Panc1 (cell line): ENCODE measurements at regions not wholly inside any gene's neighbourhood (a gene's known extent, or its start where the extent isn't known, plus 50 kb on each side); places are given as distances from the start of the nearest gene placed in this dataset.

Experiments used
- ATAC-seq: fragments of 200-7000 bp; cut with Tn5 transposase; 2 replicates; pipeline ENCODE4 v1.9.1; 2020; ENCODE audit warnings: mild to moderate bottlenecking, moderate library complexity
- BruUV-seq: library from RNA; stranded (reverse); fragments of 400-500 nt; replicated peaks from 2 replicates; lab custom pipeline; 2021; lab: Mats Ljungman, UMichigan
- CTCF ChIA-PET: fragments of 300-600 bp; sonication (Branson Sonifier 250); formaldehyde crosslinking; loops from one replicate; lab custom pipeline; 2022; ENCODE audit warnings: antibody characterized with exemption; lab: Charles Lee
- POLR2A ChIA-PET: fragments of 300-600 bp; sonication (Branson Sonifier 250); formaldehyde crosslinking; loops from one replicate; lab custom pipeline; 2022; ENCODE audit warnings: antibody characterized with exemption; lab: Charles Lee
- DNase-seq: peaks from one replicate; pipeline ENCODE4 v3.0.0-alpha.2; 2010; ENCODE audit warnings: low read depth, low spot score
- H3K27ac ChIP-seq: 2 replicates; pipeline ENCODE4 v1.5.1; 2011; ENCODE audit warnings: mild to moderate bottlenecking, low read length, inconsistent platforms
- H3K27me3 ChIP-seq: fragments of 200-500 bp; sonication (Bioruptor generic); 2 replicates; pipeline ENCODE4 v1.6.0; 2014; ENCODE audit warnings: low read length, inconsistent platforms; ENCODE audit not compliant: control insufficient read depth, insufficient read depth
- H3K36me3 ChIP-seq: fragments of 200-500 bp; sonication (Bioruptor generic); 2 replicates; pipeline ENCODE4 v1.5.1; 2014; ENCODE audit warnings: inconsistent platforms, mild to moderate bottlenecking, low read length, moderate library complexity; ENCODE audit not compliant: control insufficient read depth, insufficient read depth
- H3K4me1 ChIP-seq: 2 replicates; pipeline ENCODE4 v1.5.1; 2011; ENCODE audit warnings: inconsistent platforms, mild to moderate bottlenecking, low read length, moderate library complexity; ENCODE audit not compliant: control insufficient read depth, insufficient read depth
- H3K4me3 ChIP-seq, 2 experiments: 2 replicates each; pipeline ENCODE4 v1.5.1; 2011 to 2012; ENCODE audit warnings: low read depth in 2 of 2, low read length in 2 of 2, mild to moderate bottlenecking in 2 of 2, inconsistent platforms in 1 of 2, moderate library complexity in 1 of 2
- H3K9me3 ChIP-seq: fragments of 200-500 bp; sonication (Bioruptor generic); 2 replicates; pipeline ENCODE4 v1.5.1; 2014; ENCODE audit warnings: low read depth, mild to moderate bottlenecking, inconsistent platforms, low read length, moderate library complexity; ENCODE audit not compliant: control insufficient read depth, insufficient read depth
- POLR2AphosphoS5 ChIP-seq: IDR thresholded peaks from 2 replicates; pipeline ENCODE4 v1.6.1; 2012; ENCODE audit warnings: mild to moderate bottlenecking, low read depth, low read length, moderate library complexity
- SIN3A ChIP-seq: IDR thresholded peaks from 2 replicates; pipeline ENCODE4 v1.6.1; 2012; ENCODE audit warnings: low read depth, mild to moderate bottlenecking, low read length, moderate library complexity, borderline replicate concordance; ENCODE audit not compliant: insufficient read depth
- TCF7L2 ChIP-seq: IDR thresholded peaks from 2 replicates; pipeline ENCODE4 v1.6.1; 2011; ENCODE audit warnings: mild to moderate bottlenecking, low read depth, low read length, inconsistent platforms
- in situ Hi-C: cut with HindIII; loops from 2 replicates; pipeline ENCODE4 v1.10.0; 2016; ENCODE audit warnings: low sequenced_read_pairs, low pct_unique_long_range_greater_than_20kb
- intact Hi-C: fragments of 100-400 bp; cut with micrococcal nuclease; formaldehyde crosslinking; loops from one replicate; pipeline ENCODE4 v1.10.0; 2022; ENCODE audit not compliant: unreplicated experiment
- TF ChIP-seq, protein P1 (sequence below), 2 experiments: IDR thresholded peaks; 2 replicates each; pipeline ENCODE4 v1.6.1; 2011 to 2012; ENCODE audit warnings: low read depth in 2 of 2, control low read depth in 1 of 2, low read length in 1 of 2, mild to moderate bottlenecking in 1 of 2, moderate library complexity in 1 of 2; ENCODE audit not compliant: insufficient read depth in 1 of 2
- TF ChIP-seq, protein P2 (sequence below): fragments of 450-650 bp; IDR thresholded peaks from 2 replicates; pipeline ENCODE4 v1.5.1; 2017; ENCODE audit warnings: mild to moderate bottlenecking

DNA sequence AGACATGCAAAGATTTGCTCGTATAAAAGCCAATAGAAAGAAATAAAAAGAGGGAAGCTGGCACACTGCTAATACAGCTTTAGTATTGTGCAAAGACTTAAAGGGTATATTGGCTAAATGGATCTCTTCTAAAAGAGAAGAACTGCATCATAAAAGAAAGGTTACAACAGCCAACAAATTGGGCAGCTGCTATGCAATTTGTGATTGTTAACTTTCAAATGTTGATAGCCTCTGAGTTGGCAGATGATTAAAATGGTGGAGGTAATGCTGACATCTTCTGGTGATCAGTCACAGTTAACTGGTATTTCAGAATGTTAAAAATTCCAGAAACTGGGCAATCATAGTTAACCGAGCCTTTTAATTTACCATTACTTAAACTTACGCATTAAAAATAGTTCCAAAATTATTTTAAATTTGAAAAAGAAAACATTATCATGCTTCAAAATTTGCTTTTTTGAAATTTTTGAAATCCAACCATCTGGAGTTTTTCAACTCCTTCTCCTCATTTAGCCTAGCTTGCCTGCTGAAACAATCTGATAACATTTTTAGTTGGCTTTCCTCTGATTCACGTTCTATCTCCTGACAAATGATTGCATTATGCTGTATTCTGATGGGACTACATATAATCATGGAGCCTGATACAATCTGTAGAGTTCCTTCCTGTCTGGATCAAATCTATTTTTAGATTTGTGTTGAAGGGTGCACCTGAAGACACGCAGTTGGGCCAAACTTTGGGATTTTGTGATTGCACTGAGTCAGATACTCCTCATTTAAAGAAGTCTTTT, 144.0 kb upstream of the PDZRN3 start:
- DNase-seq (no peak), ATAC-seq (no peak)
- Histone ChIP-seq H3K27ac (no peak overlapping the region), H3K4me3 (no peak overlapping the region), H3K27me3 (no peaks in the 10 kb centered on the region), H3K36me3 (no peaks in the 10 kb centered on the region), H3K9me3 (no peaks in the 10 kb centered on the region), H3K4me1 (no peaks in the 10 kb centered on the region)
- ChIA-PET POLR2A (no interaction called here), CTCF (no interaction called here)
- intact Hi-C loops: no loop called here
- in situ Hi-C loops: no loop called here
- TF ChIP-seq POLR2AphosphoS5: no peak
- no TSS peak for BruUV-seq

DNA sequence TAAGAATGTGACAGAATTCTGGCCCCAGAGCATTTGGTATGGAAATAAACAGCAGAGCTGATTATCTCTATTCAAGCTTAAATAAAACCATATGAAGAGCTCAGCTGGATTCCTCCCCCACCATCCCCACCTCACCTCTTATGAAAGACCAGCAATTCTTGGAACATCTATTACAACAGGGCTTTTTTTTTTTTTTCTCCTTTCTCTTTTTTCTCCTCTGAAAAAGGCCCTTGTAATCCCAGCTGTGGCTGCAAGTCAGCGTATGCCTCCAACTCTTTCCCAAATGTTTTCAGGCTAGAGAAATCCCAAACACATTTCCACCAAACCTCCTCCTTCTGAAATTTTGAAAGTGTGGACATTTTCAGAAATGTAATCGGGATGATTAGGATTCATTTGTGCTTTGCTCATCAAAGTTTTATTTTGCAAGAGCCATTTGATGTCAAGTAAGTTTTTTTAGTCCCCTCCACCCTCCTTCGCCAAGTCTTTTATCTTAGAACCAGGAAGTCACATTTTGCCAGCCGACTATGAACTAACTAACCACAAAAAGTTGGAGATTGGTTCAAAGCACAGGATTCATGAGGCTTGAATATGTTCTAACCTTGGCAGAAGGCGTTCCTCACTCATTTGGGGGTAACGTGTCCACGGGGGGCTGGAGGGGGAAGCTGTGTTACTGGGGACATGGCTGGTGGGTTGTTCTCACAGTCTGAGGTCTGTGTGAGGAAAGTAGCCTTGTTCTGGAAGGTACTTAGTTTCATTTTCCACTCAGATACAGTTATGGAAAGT, 142.0 kb upstream of the PDZRN3 start:
- in situ Hi-C loops: no loop called here
- POLR2A ChIA-PET: no interaction called here

More for the DNA sequence above, 142.0 kb upstream of the PDZRN3 start:
- CTCF ChIA-PET: no interaction called here
- ATAC-seq: no peak
- H3K4me1 ChIP-seq: no peaks in the 10 kb centered on the region
- H3K4me3 ChIP-seq: no peak overlapping the region
- no peaks in the 10 kb centered on the region for H3K9me3 ChIP-seq
- no peak for TF ChIP-seq TCF7L2
- TF ChIP-seq, protein P1, sequence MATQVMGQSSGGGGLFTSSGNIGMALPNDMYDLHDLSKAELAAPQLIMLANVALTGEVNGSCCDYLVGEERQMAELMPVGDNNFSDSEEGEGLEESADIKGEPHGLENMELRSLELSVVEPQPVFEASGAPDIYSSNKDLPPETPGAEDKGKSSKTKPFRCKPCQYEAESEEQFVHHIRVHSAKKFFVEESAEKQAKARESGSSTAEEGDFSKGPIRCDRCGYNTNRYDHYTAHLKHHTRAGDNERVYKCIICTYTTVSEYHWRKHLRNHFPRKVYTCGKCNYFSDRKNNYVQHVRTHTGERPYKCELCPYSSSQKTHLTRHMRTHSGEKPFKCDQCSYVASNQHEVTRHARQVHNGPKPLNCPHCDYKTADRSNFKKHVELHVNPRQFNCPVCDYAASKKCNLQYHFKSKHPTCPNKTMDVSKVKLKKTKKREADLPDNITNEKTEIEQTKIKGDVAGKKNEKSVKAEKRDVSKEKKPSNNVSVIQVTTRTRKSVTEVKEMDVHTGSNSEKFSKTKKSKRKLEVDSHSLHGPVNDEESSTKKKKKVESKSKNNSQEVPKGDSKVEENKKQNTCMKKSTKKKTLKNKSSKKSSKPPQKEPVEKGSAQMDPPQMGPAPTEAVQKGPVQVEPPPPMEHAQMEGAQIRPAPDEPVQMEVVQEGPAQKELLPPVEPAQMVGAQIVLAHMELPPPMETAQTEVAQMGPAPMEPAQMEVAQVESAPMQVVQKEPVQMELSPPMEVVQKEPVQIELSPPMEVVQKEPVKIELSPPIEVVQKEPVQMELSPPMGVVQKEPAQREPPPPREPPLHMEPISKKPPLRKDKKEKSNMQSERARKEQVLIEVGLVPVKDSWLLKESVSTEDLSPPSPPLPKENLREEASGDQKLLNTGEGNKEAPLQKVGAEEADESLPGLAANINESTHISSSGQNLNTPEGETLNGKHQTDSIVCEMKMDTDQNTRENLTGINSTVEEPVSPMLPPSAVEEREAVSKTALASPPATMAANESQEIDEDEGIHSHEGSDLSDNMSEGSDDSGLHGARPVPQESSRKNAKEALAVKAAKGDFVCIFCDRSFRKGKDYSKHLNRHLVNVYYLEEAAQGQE (IDR thresholded peaks at IDR 0.05; ENCODE audit: insufficient read depth in 1 of 2, low read depth in 2 of 2, low read length in 1 of 2): no peak
- TF ChIP-seq POLR2AphosphoS5: no peak
- TF ChIP-seq, protein P2, sequence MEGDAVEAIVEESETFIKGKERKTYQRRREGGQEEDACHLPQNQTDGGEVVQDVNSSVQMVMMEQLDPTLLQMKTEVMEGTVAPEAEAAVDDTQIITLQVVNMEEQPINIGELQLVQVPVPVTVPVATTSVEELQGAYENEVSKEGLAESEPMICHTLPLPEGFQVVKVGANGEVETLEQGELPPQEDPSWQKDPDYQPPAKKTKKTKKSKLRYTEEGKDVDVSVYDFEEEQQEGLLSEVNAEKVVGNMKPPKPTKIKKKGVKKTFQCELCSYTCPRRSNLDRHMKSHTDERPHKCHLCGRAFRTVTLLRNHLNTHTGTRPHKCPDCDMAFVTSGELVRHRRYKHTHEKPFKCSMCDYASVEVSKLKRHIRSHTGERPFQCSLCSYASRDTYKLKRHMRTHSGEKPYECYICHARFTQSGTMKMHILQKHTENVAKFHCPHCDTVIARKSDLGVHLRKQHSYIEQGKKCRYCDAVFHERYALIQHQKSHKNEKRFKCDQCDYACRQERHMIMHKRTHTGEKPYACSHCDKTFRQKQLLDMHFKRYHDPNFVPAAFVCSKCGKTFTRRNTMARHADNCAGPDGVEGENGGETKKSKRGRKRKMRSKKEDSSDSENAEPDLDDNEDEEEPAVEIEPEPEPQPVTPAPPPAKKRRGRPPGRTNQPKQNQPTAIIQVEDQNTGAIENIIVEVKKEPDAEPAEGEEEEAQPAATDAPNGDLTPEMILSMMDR: no peak
- TF ChIP-seq SIN3A: no peak
- no peaks in the 10 kb centered on the region for H3K27me3 ChIP-seq
- no TSS peak for BruUV-seq
- no peaks in the 10 kb centered on the region for H3K36me3 ChIP-seq
- H3K27ac ChIP-seq: no peak overlapping the region
- intact Hi-C loops: no loop called here
- no peak for DNase-seq
